ENCODE measurements at regions not wholly inside any gene's neighbourhood (a gene's known extent, or its start where the extent isn't known, plus 50 kb on each side); places are given as distances from the start of the nearest gene placed in this dataset.
A peak's percentile ranks its signal among the peaks of the same experiment; 100 is the strongest.

- no peak overlapping the region for H3K9ac ChIP-seq (ENCODE audit: insufficient read length)
- no peak for TF ChIP-seq EZH2 (IDR thresholded peaks at IDR 0.05)
- peak; percentile 53 for TF ChIP-seq FOXP2 (optimal IDR thresholded peaks at IDR 0.05; ENCODE audit: control extremely low read depth, extremely low read length, insufficient read depth)
- TF ChIP-seq POLR2AphosphoS5 (IDR thresholded peaks at IDR 0.05; ENCODE audit: borderline replicate concordance, low read depth, low read length): peak; percentile 80; the same call in 1 of the 2 replicates
- no peaks in the 10 kb centered on the region for H3K36me3 ChIP-seq (ENCODE audit: insufficient read depth, low read length)
- no peak overlapping the region for H3K4me3 ChIP-seq
- H3K27ac ChIP-seq: no peak overlapping the region
- H3K9me3 ChIP-seq (ENCODE audit: low read depth, low read length): peaks cover 12% of the 10 kb centered on the region
- DNase-seq (ENCODE audit: low read depth, low spot score): peak; percentile 97
Observed at GRCh38 chr1:186745531-186746146, 65.4 kb upstream of the PTGS2 start.

GRCh38 chr1:186741640-186742039 is 61.4 kb upstream of the PTGS2 start:
- TF ChIP-seq FOXP2 (optimal IDR thresholded peaks at IDR 0.05; ENCODE audit: control extremely low read depth, extremely low read length, insufficient read depth): no peak
- TF ChIP-seq POLR2AphosphoS5 (IDR thresholded peaks at IDR 0.05; ENCODE audit: borderline replicate concordance, low read depth, low read length): no peak
- no peak for TF ChIP-seq EZH2 (IDR thresholded peaks at IDR 0.05)
- no peak overlapping the region for H3K4me3 ChIP-seq
- DNase-seq (ENCODE audit: low read depth, low spot score): no peak
- no peak overlapping the region for H3K27ac ChIP-seq
- no peaks in the 10 kb centered on the region for H3K36me3 ChIP-seq (ENCODE audit: insufficient read depth, low read length)
- no peak overlapping the region for H3K9ac ChIP-seq (ENCODE audit: insufficient read length)
- no peaks in the 10 kb centered on the region for H3K9me3 ChIP-seq (ENCODE audit: low read depth, low read length)

- Histone ChIP-seq H3K9ac (ENCODE audit: insufficient read length) (no peak overlapping the region), H3K36me3 (ENCODE audit: insufficient read depth, low read length) (no peaks in the 10 kb centered on the region), H3K4me3 (no peak overlapping the region), H3K9me3 (ENCODE audit: low read depth, low read length) (no peaks in the 10 kb centered on the region), H3K27ac (no peak overlapping the region)
- DNase-seq (ENCODE audit: low read depth, low spot score): no peak
- TF ChIP-seq FOXP2 (optimal IDR thresholded peaks at IDR 0.05; ENCODE audit: control extremely low read depth, extremely low read length, insufficient read depth): no peak
- TF ChIP-seq POLR2AphosphoS5 (IDR thresholded peaks at IDR 0.05; ENCODE audit: borderline replicate concordance, low read depth, low read length): no peak
- no peak for TF ChIP-seq EZH2 (IDR thresholded peaks at IDR 0.05)
Observed at GRCh38 chr1:186740324-186740723, 60.1 kb upstream of the PTGS2 start.

GRCh38 chr1:186739515-186739914 is 59.3 kb upstream of the PTGS2 start:
- no peak overlapping the region for H3K27ac ChIP-seq
- no peak for TF ChIP-seq POLR2AphosphoS5 (IDR thresholded peaks at IDR 0.05; ENCODE audit: borderline replicate concordance, low read depth, low read length)
- no peak for TF ChIP-seq EZH2 (IDR thresholded peaks at IDR 0.05)
- no peak for TF ChIP-seq FOXP2 (optimal IDR thresholded peaks at IDR 0.05; ENCODE audit: control extremely low read depth, extremely low read length, insufficient read depth)
- no peak overlapping the region for H3K4me3 ChIP-seq
- DNase-seq (ENCODE audit: low read depth, low spot score): no peak
- H3K9ac ChIP-seq (ENCODE audit: insufficient read length): no peak overlapping the region
- H3K36me3 ChIP-seq (ENCODE audit: insufficient read depth, low read length): no peaks in the 10 kb centered on the region
- no peaks in the 10 kb centered on the region for H3K9me3 ChIP-seq (ENCODE audit: low read depth, low read length)

GRCh38 chr1:186738926-186739325 is 58.7 kb upstream of the PTGS2 start:
- Histone ChIP-seq H3K36me3 (ENCODE audit: insufficient read depth, low read length) (no peaks in the 10 kb centered on the region), H3K4me3 (no peak overlapping the region), H3K9me3 (ENCODE audit: low read depth, low read length) (no peaks in the 10 kb centered on the region), H3K27ac (no peak overlapping the region), H3K9ac (ENCODE audit: insufficient read length) (no peak overlapping the region)
- TF ChIP-seq POLR2AphosphoS5 (IDR thresholded peaks at IDR 0.05; ENCODE audit: borderline replicate concordance, low read depth, low read length) (no peak), EZH2 (IDR thresholded peaks at IDR 0.05) (no peak), FOXP2 (optimal IDR thresholded peaks at IDR 0.05; ENCODE audit: control extremely low read depth, extremely low read length, insufficient read depth) (no peak)
- DNase-seq (ENCODE audit: low read depth, low spot score): no peak

GRCh38 chr1:186736971-186737685 is 56.9 kb upstream of the PTGS2 start:
- TF ChIP-seq EZH2 (IDR thresholded peaks at IDR 0.05): no peak
- TF ChIP-seq FOXP2 (optimal IDR thresholded peaks at IDR 0.05; ENCODE audit: control extremely low read depth, extremely low read length, insufficient read depth): no peak
- TF ChIP-seq POLR2AphosphoS5 (IDR thresholded peaks at IDR 0.05; ENCODE audit: borderline replicate concordance, low read depth, low read length): no peak
- H3K27ac ChIP-seq: no peak overlapping the region
- no peak for DNase-seq (ENCODE audit: low read depth, low spot score)
- H3K36me3 ChIP-seq (ENCODE audit: insufficient read depth, low read length): no peaks in the 10 kb centered on the region
- H3K4me3 ChIP-seq: no peak overlapping the region
- no peaks in the 10 kb centered on the region for H3K9me3 ChIP-seq (ENCODE audit: low read depth, low read length)
- no peak overlapping the region for H3K9ac ChIP-seq (ENCODE audit: insufficient read length)

- DNase-seq (ENCODE audit: low read depth, low spot score): no peak
- no peak overlapping the region for H3K27ac ChIP-seq
- no peaks in the 10 kb centered on the region for H3K36me3 ChIP-seq (ENCODE audit: insufficient read depth, low read length)
- TF ChIP-seq EZH2 (IDR thresholded peaks at IDR 0.05) (no peak), POLR2AphosphoS5 (IDR thresholded peaks at IDR 0.05; ENCODE audit: borderline replicate concordance, low read depth, low read length) (no peak), FOXP2 (optimal IDR thresholded peaks at IDR 0.05; ENCODE audit: control extremely low read depth, extremely low read length, insufficient read depth) (no peak)
- no peak overlapping the region for H3K9ac ChIP-seq (ENCODE audit: insufficient read length)
- H3K4me3 ChIP-seq: no peak overlapping the region
- H3K9me3 ChIP-seq (ENCODE audit: low read depth, low read length): no peaks in the 10 kb centered on the region
Observed at GRCh38 chr1:186735463-186735862, 55.2 kb upstream of the PTGS2 start.

GRCh38 chr1:186730951-186731729 is 50.9 kb upstream of the PTGS2 start:
- no peaks in the 10 kb centered on the region for H3K36me3 ChIP-seq (ENCODE audit: insufficient read depth, low read length)
- no peak overlapping the region for H3K4me3 ChIP-seq
- DNase-seq (ENCODE audit: low read depth, low spot score): no peak
- no peak for TF ChIP-seq FOXP2 (optimal IDR thresholded peaks at IDR 0.05; ENCODE audit: control extremely low read depth, extremely low read length, insufficient read depth)
- no peak for TF ChIP-seq POLR2AphosphoS5 (IDR thresholded peaks at IDR 0.05; ENCODE audit: borderline replicate concordance, low read depth, low read length)
- no peak for TF ChIP-seq EZH2 (IDR thresholded peaks at IDR 0.05)
- H3K9me3 ChIP-seq (ENCODE audit: low read depth, low read length): no peaks in the 10 kb centered on the region
- H3K9ac ChIP-seq (ENCODE audit: insufficient read length): no peak overlapping the region
- no peak overlapping the region for H3K27ac ChIP-seq
